ENCODE measurements at regions not wholly inside any gene's neighbourhood (a gene's known extent, or its start where the extent isn't known, plus 50 kb on each side); places are given as distances from the start of the nearest gene placed in this dataset.
"Not testable (repeated sequence)": the region's sequence is repeated elsewhere in the genome, so short reads cannot be mapped to it uniquely, and the experiment has no call there.

GRCh38 chr9:62798884-62799850, 1609.3 kb downstream of the SPATA31A7 start:
- DNase-seq (ENCODE audit: low read depth in 1 of 2, low spot score in 1 of 2): peak in 1 of 2 donors; percentile 50
- not testable (repeated sequence) for H3K27ac ChIP-seq; H3K36me3 ChIP-seq; H3K9me3 ChIP-seq (ENCODE audit: low read depth); H3K4me3 ChIP-seq; H3K4me1 ChIP-seq (ENCODE audit: low read depth)
- peaks cover 54% of the 10 kb centered on the region for H3K27me3 ChIP-seq

GRCh38 chr9:62799851-62800371, 1610.1 kb downstream of the SPATA31A7 start:
- not testable (repeated sequence) for H3K36me3 ChIP-seq; H3K27ac ChIP-seq; H3K4me3 ChIP-seq; H3K9me3 ChIP-seq (ENCODE audit: low read depth); H3K4me1 ChIP-seq (ENCODE audit: low read depth)
- peaks cover 62% of the 10 kb centered on the region for H3K27me3 ChIP-seq
- peak; percentile 40 to 41 for DNase-seq (ENCODE audit: low read depth in 1 of 2, low spot score in 1 of 2)

GRCh38 chr9:62800451-62801371, 1610.9 kb downstream of the SPATA31A7 start:
- DNase-seq (ENCODE audit: low read depth in 1 of 2, low spot score in 1 of 2): peak in 1 of 2 donors; percentile 44
- not testable (repeated sequence) for H3K27ac ChIP-seq; H3K4me1 ChIP-seq (ENCODE audit: low read depth); H3K4me3 ChIP-seq; H3K36me3 ChIP-seq; H3K9me3 ChIP-seq (ENCODE audit: low read depth)
- peaks cover 70% of the 10 kb centered on the region for H3K27me3 ChIP-seq

- not testable (repeated sequence) for H3K36me3 ChIP-seq; H3K27ac ChIP-seq; DNase-seq (ENCODE audit: low read depth in 1 of 2, low spot score in 1 of 2); H3K9me3 ChIP-seq (ENCODE audit: low read depth); H3K4me3 ChIP-seq; H3K4me1 ChIP-seq (ENCODE audit: low read depth)
- peaks cover 77% of the 10 kb centered on the region for H3K27me3 ChIP-seq
Observed at GRCh38 chr9:62801372-62801811, 1611.6 kb downstream of the SPATA31A7 start.

- H3K4me3 ChIP-seq: peak overlapping the region; percentile 22
- H3K4me1 ChIP-seq (ENCODE audit: low read depth); H3K9me3 ChIP-seq (ENCODE audit: low read depth); H3K27ac ChIP-seq; H3K36me3 ChIP-seq: not testable (repeated sequence)
- peak; percentile 70 to 91 for DNase-seq (ENCODE audit: low read depth in 1 of 2, low spot score in 1 of 2)
- H3K27me3 ChIP-seq: peaks cover 80% of the 10 kb centered on the region
Observed at GRCh38 chr9:62801961-62802718, 1612.3 kb downstream of the SPATA31A7 start.

GRCh38 chr9:62802719-62803079, 1612.9 kb downstream of the SPATA31A7 start:
- H3K9me3 ChIP-seq (ENCODE audit: low read depth); DNase-seq (ENCODE audit: low read depth in 1 of 2, low spot score in 1 of 2); H3K36me3 ChIP-seq; H3K4me1 ChIP-seq (ENCODE audit: low read depth); H3K27ac ChIP-seq: not testable (repeated sequence)
- Histone ChIP-seq H3K27me3 (peaks cover 85% of the 10 kb centered on the region), H3K4me3 (peak overlapping the region; percentile 22)

GRCh38 chr9:62803099-62803498, 1613.3 kb downstream of the SPATA31A7 start:
- not testable (repeated sequence) for H3K9me3 ChIP-seq (ENCODE audit: low read depth); DNase-seq (ENCODE audit: low read depth in 1 of 2, low spot score in 1 of 2); H3K27ac ChIP-seq; H3K36me3 ChIP-seq; H3K4me3 ChIP-seq; H3K4me1 ChIP-seq (ENCODE audit: low read depth)
- peaks cover 89% of the 10 kb centered on the region for H3K27me3 ChIP-seq

- DNase-seq (ENCODE audit: low read depth in 1 of 2, low spot score in 1 of 2); H3K36me3 ChIP-seq; H3K4me3 ChIP-seq; H3K4me1 ChIP-seq (ENCODE audit: low read depth); H3K9me3 ChIP-seq (ENCODE audit: low read depth); H3K27ac ChIP-seq: not testable (repeated sequence)
- H3K27me3 ChIP-seq: peaks cover 94% of the 10 kb centered on the region
Observed at GRCh38 chr9:62804314-62804713, 1614.5 kb downstream of the SPATA31A7 start.

- DNase-seq (ENCODE audit: low read depth in 1 of 2, low spot score in 1 of 2); H3K36me3 ChIP-seq; H3K4me3 ChIP-seq; H3K27ac ChIP-seq; H3K4me1 ChIP-seq (ENCODE audit: low read depth); H3K9me3 ChIP-seq (ENCODE audit: low read depth): not testable (repeated sequence)
- H3K27me3 ChIP-seq: peaks cover 85% of the 10 kb centered on the region
Observed at GRCh38 chr9:62807424-62807823, 1617.6 kb downstream of the SPATA31A7 start.

- not testable (repeated sequence) for H3K9me3 ChIP-seq (ENCODE audit: low read depth); DNase-seq (ENCODE audit: low read depth in 1 of 2, low spot score in 1 of 2); H3K27ac ChIP-seq; H3K4me3 ChIP-seq; H3K36me3 ChIP-seq; H3K4me1 ChIP-seq (ENCODE audit: low read depth)
- H3K27me3 ChIP-seq: peaks cover 84% of the 10 kb centered on the region
Observed at GRCh38 chr9:62808081-62808480, 1618.2 kb downstream of the SPATA31A7 start.

- H3K27me3 ChIP-seq: peaks cover 83% of the 10 kb centered on the region
- H3K4me3 ChIP-seq; DNase-seq (ENCODE audit: low read depth in 1 of 2, low spot score in 1 of 2); H3K27ac ChIP-seq; H3K4me1 ChIP-seq (ENCODE audit: low read depth); H3K36me3 ChIP-seq; H3K9me3 ChIP-seq (ENCODE audit: low read depth): not testable (repeated sequence)
Observed at GRCh38 chr9:62810318-62810717, 1620.5 kb downstream of the SPATA31A7 start.

GRCh38 chr9:62810811-62811315, 1621.0 kb downstream of the SPATA31A7 start:
- not testable (repeated sequence) for H3K4me1 ChIP-seq (ENCODE audit: low read depth); DNase-seq (ENCODE audit: low read depth in 1 of 2, low spot score in 1 of 2); H3K4me3 ChIP-seq; H3K27ac ChIP-seq; H3K9me3 ChIP-seq (ENCODE audit: low read depth); H3K36me3 ChIP-seq
- peaks cover 83% of the 10 kb centered on the region for H3K27me3 ChIP-seq

GRCh38 chr9:62815436-62815835, 1625.6 kb downstream of the SPATA31A7 start:
- DNase-seq (ENCODE audit: low read depth in 1 of 2, low spot score in 1 of 2): peak in 1 of 2 donors; percentile 24
- peaks cover 67% of the 10 kb centered on the region for H3K27me3 ChIP-seq
- H3K4me3 ChIP-seq; H3K9me3 ChIP-seq (ENCODE audit: low read depth); H3K4me1 ChIP-seq (ENCODE audit: low read depth); H3K36me3 ChIP-seq; H3K27ac ChIP-seq: not testable (repeated sequence)
